Esophagus squamous epithelium (tissue), 4 donors: ENCODE measurements at regions not wholly inside any gene's neighbourhood (a gene's known extent, or its start where the extent isn't known, plus 50 kb on each side); places are given as distances from the start of the nearest gene placed in this dataset.

Source experiments
- POLR2A ChIP-seq, 4 donors: fragments of 450-650 bp; IDR thresholded peaks; one replicate each; pipeline ENCODE4 v1.6.1; 2017; ENCODE audit warnings: antibody characterized with exemption in 4 of 4, mild to moderate bottlenecking in 4 of 4, moderate library complexity in 3 of 4
- TF ChIP-seq, protein P1 (sequence below), 6 experiments: fragments of 450-650 bp in 4 of 6; fragments of 200-600 bp in 2 of 6; sonication (generic) in 2 of 6; IDR thresholded peaks; one replicate each; pipeline ENCODE4 v1.5.1; 2016 to 2019; ENCODE audit warnings: antibody characterized with exemption in 6 of 6, mild to moderate bottlenecking in 4 of 6, moderate library complexity in 4 of 6

DNA sequence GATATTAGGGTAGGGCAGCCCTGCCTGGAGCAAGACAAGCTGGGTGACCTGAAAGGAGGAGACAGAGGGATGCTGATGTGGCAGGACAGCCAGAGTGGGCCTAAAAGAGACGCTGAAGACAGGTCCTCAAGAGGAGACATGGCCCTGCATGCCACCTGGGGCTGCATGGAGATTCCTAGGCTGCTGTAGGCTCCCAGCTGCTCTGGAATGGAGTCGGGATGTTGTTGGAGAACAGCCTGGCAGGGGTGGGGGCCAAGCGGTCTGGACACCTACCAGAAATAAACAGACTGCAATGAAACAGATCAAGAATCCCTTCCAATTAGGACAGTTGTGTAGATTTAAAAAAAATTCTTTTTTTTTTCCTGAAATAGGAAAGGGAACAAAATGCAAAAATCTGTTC, 97.8 kb upstream of the NPAS2 start:
- TF ChIP-seq POLR2A (IDR thresholded peaks at IDR 0.05): no peak
- TF ChIP-seq, protein P1, sequence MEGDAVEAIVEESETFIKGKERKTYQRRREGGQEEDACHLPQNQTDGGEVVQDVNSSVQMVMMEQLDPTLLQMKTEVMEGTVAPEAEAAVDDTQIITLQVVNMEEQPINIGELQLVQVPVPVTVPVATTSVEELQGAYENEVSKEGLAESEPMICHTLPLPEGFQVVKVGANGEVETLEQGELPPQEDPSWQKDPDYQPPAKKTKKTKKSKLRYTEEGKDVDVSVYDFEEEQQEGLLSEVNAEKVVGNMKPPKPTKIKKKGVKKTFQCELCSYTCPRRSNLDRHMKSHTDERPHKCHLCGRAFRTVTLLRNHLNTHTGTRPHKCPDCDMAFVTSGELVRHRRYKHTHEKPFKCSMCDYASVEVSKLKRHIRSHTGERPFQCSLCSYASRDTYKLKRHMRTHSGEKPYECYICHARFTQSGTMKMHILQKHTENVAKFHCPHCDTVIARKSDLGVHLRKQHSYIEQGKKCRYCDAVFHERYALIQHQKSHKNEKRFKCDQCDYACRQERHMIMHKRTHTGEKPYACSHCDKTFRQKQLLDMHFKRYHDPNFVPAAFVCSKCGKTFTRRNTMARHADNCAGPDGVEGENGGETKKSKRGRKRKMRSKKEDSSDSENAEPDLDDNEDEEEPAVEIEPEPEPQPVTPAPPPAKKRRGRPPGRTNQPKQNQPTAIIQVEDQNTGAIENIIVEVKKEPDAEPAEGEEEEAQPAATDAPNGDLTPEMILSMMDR (IDR thresholded peaks at IDR 0.05): no peak
